Globus pallidus (tissue), 1 donor: ENCODE measurements at regions not wholly inside any gene's neighbourhood (a gene's known extent, or its start where the extent isn't known, plus 50 kb on each side); places are given as distances from the start of the nearest gene placed in this dataset.

Experiments
- DNase-seq: peaks from one replicate; pipeline ENCODE4 v3.0.0-alpha.2; 2015; ENCODE audit warnings: low spot score

GRCh38 chr5:27403243-27403882, 365.0 kb upstream of the CDH9 start:
- DNase-seq = no peak

DNA sequence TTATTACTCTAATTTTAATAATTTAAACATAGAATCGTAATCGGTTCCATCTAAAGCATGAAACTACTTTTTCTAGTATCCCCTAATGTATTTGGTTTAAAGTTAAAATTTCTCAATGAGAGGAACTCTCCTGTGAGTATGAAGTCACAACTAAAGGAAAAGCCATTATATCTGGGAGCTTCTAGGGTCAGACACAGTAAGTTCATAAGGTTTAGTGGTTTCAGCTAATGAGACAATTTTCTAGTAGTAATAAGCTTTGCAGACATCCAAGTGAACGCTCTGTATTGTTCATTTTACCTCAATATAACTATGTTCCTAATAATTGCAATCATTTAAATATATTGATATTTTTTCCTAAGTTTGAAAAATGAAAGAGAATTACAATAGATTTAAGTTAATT, 364.4 kb upstream of the CDH9 start:
- no peak for DNase-seq

GRCh38 chr5:27396998-27397397, 358.6 kb upstream of the CDH9 start:
- DNase-seq = no peak

GRCh38 chr5:27392716-27393115, 354.3 kb upstream of the CDH9 start:
- DNase-seq = no peak

DNA sequence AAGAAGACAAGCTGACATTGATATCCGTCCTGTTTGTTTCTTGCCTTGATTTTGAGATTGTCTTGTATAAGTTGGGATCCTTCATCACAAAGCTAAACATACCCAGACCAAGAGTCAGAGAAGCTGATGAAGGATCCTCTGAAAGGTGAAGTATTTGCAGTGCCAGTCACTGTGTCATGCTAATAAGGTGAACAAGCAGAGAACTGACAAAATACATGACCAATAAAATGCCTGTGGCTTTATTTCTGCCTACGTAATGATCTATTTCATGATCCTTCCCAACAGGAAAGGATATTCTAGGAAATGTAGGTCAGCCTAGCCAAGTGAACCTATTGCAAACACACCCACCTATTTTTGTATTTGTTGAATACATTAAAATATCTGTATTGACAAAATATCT, 351.3 kb upstream of the CDH9 start:
- DNase-seq = no peak

DNA sequence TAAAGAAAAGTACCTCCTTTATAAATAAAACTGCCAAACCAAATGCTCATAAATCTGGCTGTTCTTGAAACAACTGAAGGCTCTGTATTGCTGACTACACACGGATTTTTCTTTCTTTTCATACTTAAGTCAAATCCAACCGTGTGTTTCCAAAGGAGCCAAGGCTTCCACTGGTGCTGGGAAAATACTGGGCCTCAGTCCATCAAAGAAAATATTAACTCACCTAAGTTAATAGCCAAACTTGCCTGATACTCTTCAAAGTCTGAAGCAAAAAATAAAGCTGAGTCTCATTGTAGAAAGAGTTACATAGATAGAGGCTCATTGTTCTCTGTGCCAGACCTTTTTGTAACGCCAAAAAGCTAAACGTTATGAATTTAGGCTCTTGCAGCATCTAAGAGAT, 350.4 kb upstream of the CDH9 start:
- no peak for DNase-seq

DNA sequence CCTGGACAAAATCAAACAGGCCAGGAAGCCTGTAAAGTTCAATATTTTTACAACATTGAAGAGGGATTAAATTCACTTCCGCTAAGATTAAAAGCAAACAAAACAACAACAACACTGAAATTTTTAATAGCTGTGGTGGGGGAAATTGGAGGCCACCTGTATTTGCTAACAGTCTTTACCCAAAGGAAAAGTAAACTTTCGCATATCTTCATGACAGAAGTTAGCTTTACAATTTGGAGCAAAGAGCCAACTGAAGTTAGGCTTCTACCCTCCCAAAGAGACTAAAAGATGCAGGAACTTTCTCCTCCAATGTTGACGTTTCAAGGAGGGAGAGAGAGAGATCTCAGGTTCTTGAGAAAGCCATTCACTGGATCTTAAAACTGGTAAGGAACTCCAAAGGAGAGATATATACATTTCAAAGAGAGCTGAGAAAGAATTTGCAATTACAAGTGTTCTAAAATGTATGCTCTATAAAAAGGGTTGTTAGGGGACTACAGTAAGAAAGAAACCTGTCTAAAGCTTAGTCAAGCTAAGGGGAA, 349.2 kb upstream of the CDH9 start:
- no peak for DNase-seq

GRCh38 chr5:27381686-27382085, 343.3 kb upstream of the CDH9 start:
- DNase-seq = no peak

DNA sequence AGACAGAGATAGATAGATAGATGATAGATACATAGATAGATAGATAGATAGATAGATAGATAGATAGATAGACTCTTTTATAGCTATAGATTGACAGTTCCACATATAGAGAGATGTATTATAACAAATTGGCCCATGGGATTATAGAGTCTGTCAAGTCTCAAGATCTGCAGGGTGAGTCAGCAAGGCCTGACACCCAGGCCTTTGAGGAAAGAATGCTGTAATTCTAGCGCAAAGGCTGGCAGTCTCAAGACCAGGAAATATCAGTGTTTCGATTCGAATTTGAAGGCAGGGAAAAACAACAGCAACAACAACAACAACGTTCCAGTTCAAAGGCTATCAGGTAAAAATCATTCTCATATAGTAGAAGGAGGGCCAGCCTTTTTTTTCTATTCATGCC, 339.2 kb upstream of the CDH9 start:
- DNase-seq = no peak

DNA sequence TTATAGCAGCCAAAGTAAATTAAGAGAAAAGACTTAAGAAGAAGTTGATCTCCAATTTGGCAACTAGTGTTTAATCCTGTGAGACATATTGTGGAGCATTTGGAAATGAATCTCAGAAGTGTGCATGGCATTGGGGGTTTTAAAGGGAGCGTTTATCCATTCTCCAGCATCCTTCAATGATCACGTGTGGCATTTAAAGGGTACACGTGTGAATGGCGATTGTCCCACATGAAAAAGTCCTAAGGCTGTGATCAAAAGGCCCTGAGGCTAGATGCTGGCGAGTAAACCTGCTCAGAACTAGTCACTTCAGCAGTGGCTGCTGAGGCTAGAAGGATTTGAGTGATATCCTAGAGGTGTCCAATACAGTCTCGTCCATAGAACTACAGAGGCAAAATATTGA, 315.6 kb upstream of the CDH9 start:
- DNase-seq = no peak

DNA sequence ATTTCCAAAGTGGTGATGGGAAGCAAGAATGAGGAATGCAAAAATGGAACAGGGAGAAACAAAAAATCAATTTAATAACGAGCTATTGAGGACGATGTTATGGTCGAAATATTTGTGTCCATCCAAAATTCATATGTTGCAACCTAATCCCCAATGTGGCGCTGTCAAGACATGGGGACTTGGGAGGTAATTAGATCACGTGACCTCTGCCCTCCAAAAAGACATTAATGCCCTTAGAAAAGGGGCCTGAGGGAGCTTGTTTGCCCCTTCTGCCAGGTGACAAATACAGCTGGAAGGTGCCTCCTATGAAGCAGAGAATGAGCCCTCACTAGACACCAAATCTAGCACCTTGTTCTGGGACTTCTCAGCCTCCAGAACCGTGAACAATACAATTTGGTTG, 315.2 kb upstream of the CDH9 start:
- no peak for DNase-seq

- no peak for DNase-seq
These were observed 303.0 kb upstream of the CDH9 start for GRCh38 chr5:27341342-27341741.

- no peak for DNase-seq
These were observed 298.4 kb upstream of the CDH9 start for GRCh38 chr5:27336817-27337216.

DNA sequence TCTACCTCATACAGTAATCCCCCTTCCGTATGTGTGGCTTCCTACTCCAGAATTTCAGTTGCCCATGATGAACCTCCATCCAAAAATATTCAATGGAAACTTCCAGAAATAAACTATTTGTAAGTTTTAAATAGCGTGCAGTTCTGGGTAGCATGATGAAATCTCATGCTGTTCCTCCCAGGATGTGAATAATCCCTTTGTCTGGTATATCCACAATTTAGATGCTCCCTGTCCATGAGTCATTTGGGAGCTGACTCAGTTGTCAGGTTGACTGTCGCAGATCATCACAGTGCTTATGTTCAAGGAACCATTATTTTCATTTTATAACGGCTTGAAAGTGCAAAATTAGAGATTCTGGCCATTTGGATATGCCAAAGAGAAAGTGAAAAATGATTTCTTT, 290.1 kb upstream of the CDH9 start:
- no peak for DNase-seq

DNA sequence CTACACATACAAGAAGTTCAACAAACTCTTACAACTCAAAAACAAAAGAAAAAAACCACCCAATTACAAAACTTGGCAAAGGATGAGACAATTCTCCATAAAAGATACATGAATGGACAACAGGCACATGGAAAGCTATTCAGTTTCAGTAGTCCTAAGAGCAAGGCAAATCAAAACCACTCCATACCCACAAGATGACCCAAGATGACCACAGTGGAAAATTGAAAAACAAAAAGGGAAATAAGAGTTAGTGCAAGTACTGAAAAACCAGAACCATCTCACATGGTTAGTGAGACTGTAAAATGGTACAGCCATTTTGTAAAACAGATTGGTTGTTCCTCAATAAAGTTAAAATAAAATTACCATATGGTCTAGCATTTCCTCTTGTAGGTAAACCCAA, 287.1 kb upstream of the CDH9 start:
- no peak for DNase-seq

- DNase-seq = no peak
These were observed 280.3 kb upstream of the CDH9 start for GRCh38 chr5:27318701-27319100.

- DNase-seq = no peak
These were observed 277.9 kb upstream of the CDH9 start for GRCh38 chr5:27316271-27316650.

DNA sequence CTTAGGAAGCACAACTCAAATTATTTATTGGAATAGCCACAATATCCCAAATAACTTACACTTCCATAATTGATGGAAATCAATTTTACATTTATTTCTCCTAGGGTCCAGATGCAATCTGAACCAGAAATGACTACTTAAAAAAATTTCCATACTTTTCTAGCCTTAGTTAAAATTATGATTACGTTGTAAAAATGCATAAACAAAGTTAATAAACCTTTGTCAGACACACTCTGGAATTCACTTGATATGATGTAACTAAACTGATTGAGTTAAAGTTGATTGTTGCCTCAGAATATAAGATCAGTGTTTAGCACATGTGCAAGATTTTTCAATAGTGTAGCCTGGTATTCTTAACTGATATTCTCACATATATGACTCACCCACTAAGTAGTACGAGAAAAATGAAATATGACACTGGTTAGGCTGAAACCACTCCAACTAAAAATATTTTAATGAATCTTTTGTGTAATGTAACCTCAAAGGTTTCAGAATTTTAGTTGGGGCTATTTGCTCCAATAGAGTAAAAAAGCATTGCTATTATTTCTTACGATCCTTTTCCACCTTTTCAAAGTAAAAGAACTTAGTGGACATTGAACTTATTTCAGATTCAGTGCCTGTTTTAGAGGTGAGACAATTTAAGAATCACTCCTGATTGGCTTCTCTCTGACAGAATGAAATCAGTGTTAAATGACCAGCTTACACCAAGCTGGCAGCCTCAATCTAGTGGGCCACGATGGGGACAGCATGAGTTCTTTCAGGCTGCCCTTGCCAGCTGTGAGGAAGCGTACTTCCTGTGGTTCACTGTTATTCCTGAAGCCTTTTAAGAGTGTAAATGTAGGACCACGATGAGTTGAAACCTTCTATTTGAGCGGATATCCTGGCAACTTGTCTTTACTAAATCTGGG, 277.2 kb upstream of the CDH9 start:
- DNase-seq = no peak

DNA sequence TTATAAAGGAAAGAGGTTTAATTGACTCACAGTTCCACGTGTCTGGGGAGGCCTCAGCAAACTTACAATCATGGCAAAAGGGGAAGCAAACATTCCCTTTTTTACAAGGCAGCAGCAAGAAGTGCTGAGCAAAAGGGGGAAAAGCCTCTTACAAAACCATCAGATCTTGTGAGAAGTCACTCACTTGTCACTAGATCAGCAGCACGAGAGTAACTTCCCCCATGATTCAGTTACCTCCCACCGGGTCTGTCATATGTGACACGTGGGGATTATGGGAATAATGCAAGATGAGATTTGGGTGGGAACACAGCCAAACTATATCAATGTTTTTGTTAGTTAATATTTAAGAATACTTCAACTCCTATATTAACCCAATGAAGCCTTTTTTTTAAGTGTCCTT, 275.2 kb upstream of the CDH9 start:
- no peak for DNase-seq

DNA sequence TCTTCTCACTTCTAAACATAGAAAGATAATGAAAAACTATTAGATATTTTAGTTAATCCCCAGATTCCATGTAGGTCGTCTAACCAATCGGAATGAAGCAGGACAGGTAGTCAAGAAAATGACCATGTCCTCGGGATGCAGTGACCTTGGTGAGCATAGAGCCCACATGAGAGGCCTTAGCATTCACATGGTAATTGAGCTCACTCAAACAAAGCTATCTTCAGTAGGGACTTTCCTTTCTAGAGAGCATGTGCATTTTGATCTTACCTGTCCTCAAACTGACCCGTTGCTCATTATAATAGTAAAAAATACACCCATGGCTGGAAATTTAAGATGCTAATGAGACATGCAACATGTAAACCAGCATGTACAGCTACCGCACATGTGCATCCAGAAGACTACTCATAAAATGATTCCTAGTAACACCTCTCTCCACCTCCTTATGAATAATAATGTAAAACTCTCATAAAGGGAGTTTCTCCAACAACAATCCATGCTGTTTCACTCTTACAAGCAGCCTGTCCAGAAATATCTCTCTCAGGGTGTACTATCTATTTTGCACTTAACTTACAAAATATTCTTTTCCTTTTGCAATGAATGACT, 274.0 kb upstream of the CDH9 start:
- no peak for DNase-seq

- no peak for DNase-seq
These were observed 273.2 kb upstream of the CDH9 start for GRCh38 chr5:27311544-27311943.

DNA sequence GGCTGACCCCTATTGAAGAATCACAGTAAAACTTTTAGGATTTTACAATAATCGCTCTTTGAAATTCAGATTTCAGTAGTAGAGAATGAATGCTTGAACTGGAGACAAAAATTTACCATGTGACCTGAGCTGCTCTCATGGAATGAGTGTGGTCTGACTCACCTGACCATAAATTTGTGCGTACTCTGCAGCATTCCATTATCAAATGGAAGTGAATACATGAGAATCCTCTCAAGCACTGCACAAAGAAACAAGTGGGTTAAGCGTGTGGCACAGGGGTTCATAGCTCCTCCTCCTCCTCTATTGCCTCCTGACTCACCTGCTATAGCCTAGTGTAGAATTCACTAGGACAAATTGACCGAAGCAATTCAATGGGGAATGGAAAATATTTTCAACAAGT, 269.8 kb upstream of the CDH9 start:
- DNase-seq = no peak

DNA sequence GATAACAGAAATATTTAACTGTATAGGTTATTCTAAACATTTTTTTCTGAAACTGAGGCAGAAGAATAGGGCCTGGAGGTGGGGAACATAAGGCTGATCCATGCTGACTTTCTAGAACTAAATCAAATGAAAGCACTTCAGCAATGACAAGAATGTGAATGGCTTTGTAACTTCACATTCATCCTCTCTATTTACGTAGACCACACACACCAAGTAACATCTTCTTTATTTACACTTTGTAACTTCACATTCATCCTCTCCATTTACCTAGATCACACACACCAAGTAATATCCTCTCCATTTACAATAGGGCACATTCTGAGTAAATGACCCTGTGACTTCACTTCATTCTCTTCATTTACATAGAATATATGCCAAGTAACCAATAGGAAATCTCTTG, 251.8 kb upstream of the CDH9 start:
- DNase-seq = no peak
